ENCODE measurements at regions not wholly inside any gene's neighbourhood (a gene's known extent, or its start where the extent isn't known, plus 50 kb on each side); places are given as distances from the start of the nearest gene placed in this dataset.
"Not testable (repeated sequence)": the region's sequence is repeated elsewhere in the genome, so short reads cannot be mapped to it uniquely, and the experiment has no call there.

DNA sequence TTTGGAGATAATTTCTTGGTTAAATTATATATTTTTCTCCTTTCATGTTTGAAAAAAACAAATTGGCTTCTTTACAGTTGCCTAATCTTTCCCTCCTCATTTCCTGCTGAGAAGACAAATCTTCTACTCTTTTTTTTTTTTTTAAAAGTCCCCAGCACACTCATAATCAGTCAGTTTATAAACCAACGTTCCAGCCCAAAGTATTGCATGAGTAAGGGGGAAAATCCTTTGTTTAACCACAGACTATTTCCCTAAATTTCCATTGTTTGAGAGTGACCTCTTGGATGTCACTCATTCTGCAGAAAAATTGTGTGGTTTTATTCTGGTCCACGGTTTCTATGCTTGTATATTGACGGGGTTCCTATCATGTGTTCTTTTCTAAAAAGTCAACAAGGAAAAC, 55.1 kb upstream of the TLR4 start:
- no peak for DNase-seq (ENCODE audit: low read depth in 3 of 3)

DNA sequence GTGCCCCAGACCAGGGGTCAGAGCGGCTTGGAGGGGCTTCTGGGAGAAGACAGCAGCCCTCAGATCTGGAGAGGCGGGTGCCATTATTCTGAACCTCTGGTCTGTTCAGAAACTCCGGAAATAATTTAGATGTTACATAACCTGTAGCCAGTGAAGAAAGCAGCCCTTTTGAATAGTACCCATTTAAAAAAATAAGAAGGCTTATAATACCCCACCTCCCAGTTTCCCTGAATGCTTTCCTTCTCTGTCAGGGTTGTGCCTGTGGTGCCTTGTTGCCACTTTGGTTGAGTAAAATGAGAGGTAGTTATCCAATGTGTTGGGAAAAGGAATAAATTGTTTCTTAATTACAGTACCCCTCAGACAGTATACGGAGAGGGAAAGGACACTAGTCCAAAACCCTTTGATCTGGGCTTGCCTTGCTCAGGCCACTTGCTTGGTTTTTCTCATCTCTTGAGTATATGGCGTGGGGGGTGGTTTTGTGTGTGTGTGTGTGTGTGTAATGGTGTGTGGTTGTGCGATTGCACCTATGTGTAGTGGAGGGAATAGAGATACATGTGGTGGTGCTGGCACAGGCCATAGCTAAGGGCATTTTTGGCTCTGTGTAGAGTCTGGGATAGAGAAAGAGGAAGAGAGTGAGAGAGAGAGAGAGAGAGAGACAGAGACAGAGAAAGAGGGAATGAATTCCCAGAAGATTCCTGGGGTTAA, 59.1 kb upstream of the TLR4 start:
- no peak for DNase-seq (ENCODE audit: low read depth in 3 of 3)

- DNase-seq (ENCODE audit: low read depth in 3 of 3): peak; percentile 19 to 30 (median 20)
These were observed 59.9 kb upstream of the TLR4 start for GRCh38 chr9:117644133-117644931.

DNA sequence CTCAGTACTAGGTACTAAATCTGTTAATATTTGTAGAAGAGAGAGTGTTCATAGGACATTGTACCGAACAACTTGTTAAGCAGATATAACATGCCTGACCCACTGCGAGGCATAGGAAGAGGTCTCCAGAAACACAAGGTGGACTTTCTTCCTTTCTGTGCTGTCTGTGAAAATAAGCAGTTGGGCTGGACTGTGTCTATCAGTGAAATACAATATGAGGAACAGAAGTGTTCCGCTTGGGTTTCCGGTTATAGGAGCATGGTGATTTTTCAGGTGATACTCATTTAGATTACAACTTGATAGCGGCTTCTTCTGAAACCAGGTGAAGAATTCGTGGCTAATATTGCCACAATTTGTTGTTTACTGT, 60.9 kb upstream of the TLR4 start:
- no peak for DNase-seq (ENCODE audit: low read depth in 3 of 3)

GRCh38 chr9:117642571-117643287, 61.5 kb upstream of the TLR4 start:
- not testable (repeated sequence) for DNase-seq (ENCODE audit: low read depth in 3 of 3)

DNA sequence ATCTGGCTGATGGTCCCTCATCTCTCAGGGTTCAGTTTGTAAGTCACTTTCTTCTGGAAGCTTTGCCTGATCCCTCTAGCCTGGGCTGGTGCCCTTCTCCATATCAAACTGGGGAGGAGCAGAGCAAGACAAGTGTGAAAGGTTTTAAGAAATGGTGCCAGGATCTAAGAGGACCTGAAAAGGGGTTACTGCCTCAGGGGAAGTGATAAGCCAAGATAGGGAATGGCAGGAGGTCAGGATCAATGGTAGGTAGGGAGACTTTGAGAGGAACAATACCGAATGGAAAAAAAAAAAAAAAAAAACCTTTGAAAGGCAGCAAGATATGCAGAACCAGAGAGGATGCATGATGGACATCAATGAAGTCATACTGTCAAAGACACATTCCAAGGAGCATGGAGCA, 67.5 kb upstream of the TLR4 start:
- DNase-seq (ENCODE audit: low read depth in 3 of 3): no peak

- no peak for DNase-seq (ENCODE audit: low read depth in 3 of 3)
These were observed 79.0 kb upstream of the TLR4 start for GRCh38 chr9:117625154-117625553.

GRCh38 chr9:117624106-117624505, 80.1 kb upstream of the TLR4 start:
- DNase-seq (ENCODE audit: low read depth in 3 of 3): no peak

DNA sequence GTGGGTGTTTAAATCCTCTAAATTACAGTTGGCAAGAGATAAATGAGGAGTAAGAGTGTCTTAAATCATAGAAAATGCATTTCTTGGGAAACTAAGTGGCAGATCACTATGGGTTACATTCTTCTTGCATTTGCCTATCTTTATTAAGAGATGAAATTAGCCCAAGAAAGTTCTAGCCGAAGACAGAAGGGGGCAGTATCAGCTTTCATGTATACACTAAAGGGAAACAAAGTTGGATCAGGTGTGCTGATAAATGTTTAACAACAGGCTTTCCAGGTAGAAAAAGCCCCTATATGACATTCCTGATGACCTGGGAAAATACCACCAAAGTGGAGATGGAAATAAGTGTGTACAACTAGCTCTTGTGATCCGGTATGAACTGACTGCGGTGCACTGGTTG, 81.9 kb upstream of the TLR4 start:
- no peak for DNase-seq (ENCODE audit: low read depth in 3 of 3)

DNA sequence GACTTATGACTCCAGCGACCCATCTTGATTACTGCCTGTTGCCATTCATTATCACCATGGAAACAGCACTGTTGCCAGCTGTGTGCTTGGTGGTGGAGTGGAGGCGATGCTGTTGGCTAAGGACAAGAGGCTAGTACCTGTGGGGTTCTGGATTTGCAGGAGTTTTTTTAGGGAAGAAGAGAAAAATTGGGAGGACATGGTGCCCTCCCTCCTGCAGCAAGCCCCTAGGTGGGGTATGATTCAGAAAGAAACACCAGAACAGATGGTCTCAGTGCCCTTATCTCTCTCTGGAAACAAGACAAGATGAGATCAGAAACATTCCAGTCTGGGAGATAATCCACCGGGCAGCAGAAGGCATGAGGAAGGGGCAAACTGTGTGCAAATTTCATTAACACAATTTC, 87.8 kb upstream of the TLR4 start:
- DNase-seq (ENCODE audit: low read depth in 3 of 3): no peak

GRCh38 chr9:117612317-117612716, 91.9 kb upstream of the TLR4 start:
- DNase-seq (ENCODE audit: low read depth in 3 of 3): no peak

GRCh38 chr9:117597977-117598376, 106.2 kb upstream of the TLR4 start:
- DNase-seq (ENCODE audit: low read depth in 3 of 3): no peak

DNA sequence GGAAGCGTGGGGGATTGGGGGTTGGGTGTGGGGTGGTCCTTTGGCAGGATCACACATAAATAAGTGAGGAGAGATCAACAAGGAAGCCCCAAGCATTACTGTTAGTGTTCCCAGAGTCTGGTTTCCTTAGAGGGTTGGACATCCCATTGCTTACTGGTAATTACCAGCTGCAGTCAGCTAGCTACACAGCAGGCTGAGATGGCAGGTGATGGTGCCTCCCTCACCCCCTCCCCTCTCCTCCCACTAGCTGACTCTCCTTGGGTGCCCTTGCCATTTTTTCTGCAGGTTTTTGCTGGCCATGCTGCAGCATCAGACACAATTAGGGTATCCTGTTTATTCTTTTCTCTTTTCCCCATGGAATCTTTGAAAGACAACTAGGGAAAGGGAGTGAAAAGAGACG, 107.5 kb upstream of the TLR4 start:
- no peak for DNase-seq (ENCODE audit: low read depth in 3 of 3)

GRCh38 chr9:117595650-117596049, 108.6 kb upstream of the TLR4 start:
- no peak for DNase-seq (ENCODE audit: low read depth in 3 of 3)

GRCh38 chr9:117587263-117587662, 116.9 kb upstream of the TLR4 start:
- no peak for DNase-seq (ENCODE audit: low read depth in 3 of 3)

DNA sequence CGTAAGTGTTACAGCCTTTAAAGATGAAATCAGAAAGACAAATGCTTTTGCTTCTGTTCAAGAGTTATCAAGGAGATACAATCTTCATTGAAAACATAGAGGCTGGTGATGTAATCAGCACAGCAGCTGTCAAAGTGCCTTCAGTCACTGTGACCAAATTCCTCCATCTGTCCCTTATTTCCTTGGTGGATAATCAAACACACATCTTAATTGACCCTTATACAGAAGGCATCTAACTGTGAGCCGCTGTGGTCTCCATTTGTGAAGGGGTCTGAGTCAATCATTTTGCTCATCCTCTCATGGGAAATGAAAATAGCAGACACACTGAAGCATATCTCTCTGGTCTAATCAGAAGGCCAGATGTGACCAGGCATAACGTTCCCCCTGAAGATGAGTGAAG, 130.1 kb upstream of the TLR4 start:
- no peak for DNase-seq (ENCODE audit: low read depth in 3 of 3)

DNA sequence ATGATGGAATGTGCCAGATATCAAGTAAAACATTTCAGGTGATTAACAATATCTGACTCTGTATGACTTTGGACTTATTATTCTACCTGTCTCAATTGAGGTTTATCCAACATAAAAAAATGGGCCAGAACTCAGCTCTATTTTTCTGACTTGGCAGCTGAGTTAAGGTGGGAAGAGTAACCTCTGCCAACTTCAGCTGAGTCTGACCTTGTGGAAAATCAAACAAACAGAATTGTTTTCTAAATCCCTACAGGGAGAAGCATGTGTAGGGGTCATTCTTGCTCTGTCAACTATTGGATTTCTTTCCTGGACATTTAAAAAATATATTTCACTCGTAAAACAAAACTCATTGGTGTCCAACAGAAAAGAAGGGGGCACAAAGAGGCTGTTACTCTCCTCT, 139.4 kb upstream of the TLR4 start:
- no peak for DNase-seq (ENCODE audit: low read depth in 3 of 3)

GRCh38 chr9:117561761-117562160, 142.4 kb upstream of the TLR4 start:
- no peak for DNase-seq (ENCODE audit: low read depth in 3 of 3)

GRCh38 chr9:117555964-117556629, 141.2 kb upstream of the ASTN2 start:
- DNase-seq (ENCODE audit: low read depth in 3 of 3): peak; percentile 1 to 24 (median 3)

- no peak for DNase-seq (ENCODE audit: low read depth in 3 of 3)
These were observed 138.0 kb upstream of the ASTN2 start for GRCh38 chr9:117552811-117553210.

- DNase-seq (ENCODE audit: low read depth in 3 of 3): no peak
These were observed 136.3 kb upstream of the ASTN2 start for GRCh38 chr9:117551171-117551570.

GRCh38 chr9:117549444-117549843, 134.6 kb upstream of the ASTN2 start:
- no peak for DNase-seq (ENCODE audit: low read depth in 3 of 3)
